NCI-H774 (cell line): ENCODE measurements at regions not wholly inside any gene's neighbourhood (a gene's known extent, or its start where the extent isn't known, plus 50 kb on each side); places are given as distances from the start of the nearest gene placed in this dataset.

Experiments
- DNase-seq: peaks from one replicate; lab custom pipeline; 2025; lab: John Stamatoyannopoulos, UW

- DNase-seq: no peak
Measured at GRCh38 chr2:198408171-198408570, 603.8 kb downstream of the PLCL1 start.

- DNase-seq: no peak
Measured at GRCh38 chr2:198405311-198405710, 600.9 kb downstream of the PLCL1 start.

GRCh38 chr2:198401644-198402043 is 597.3 kb downstream of the PLCL1 start:
- DNase-seq: no peak

GRCh38 chr2:198400999-198401398 is 596.6 kb downstream of the PLCL1 start:
- DNase-seq: no peak

- DNase-seq: no peak
Measured at GRCh38 chr2:198394208-198394607, 589.8 kb downstream of the PLCL1 start.

- no peak for DNase-seq
Measured at GRCh38 chr2:198390670-198391069, 586.3 kb downstream of the PLCL1 start.

- DNase-seq: no peak
Measured at GRCh38 chr2:198387677-198388076, 583.3 kb downstream of the PLCL1 start.

- no peak for DNase-seq
Measured at GRCh38 chr2:198385856-198386255, 581.5 kb downstream of the PLCL1 start.

GRCh38 chr2:198385326-198385725 is 580.9 kb downstream of the PLCL1 start:
- DNase-seq: no peak

GRCh38 chr2:198383392-198383791 is 579.0 kb downstream of the PLCL1 start:
- no peak for DNase-seq

GRCh38 chr2:198382811-198383210 is 578.4 kb downstream of the PLCL1 start:
- DNase-seq: no peak

- DNase-seq: no peak
Measured at GRCh38 chr2:198376677-198377076, 572.3 kb downstream of the PLCL1 start.

GRCh38 chr2:198375083-198375410 is 570.7 kb downstream of the PLCL1 start:
- DNase-seq: no peak

GRCh38 chr2:198374375-198375082 is 570.1 kb downstream of the PLCL1 start:
- peak; percentile 18 for DNase-seq

GRCh38 chr2:198371921-198372543 is 567.6 kb downstream of the PLCL1 start:
- no peak for DNase-seq

GRCh38 chr2:198371329-198371728 is 566.9 kb downstream of the PLCL1 start:
- no peak for DNase-seq

GRCh38 chr2:198368089-198368488 is 563.7 kb downstream of the PLCL1 start:
- DNase-seq: no peak

- DNase-seq: no peak
Measured at GRCh38 chr2:198362740-198363139, 558.3 kb downstream of the PLCL1 start.

- DNase-seq: no peak
Measured at GRCh38 chr2:198359308-198359707, 554.9 kb downstream of the PLCL1 start.

- DNase-seq: no peak
Measured at GRCh38 chr2:198356157-198356556, 551.8 kb downstream of the PLCL1 start.

GRCh38 chr2:198351647-198352046 is 547.3 kb downstream of the PLCL1 start:
- no peak for DNase-seq

- no peak for DNase-seq
Measured at GRCh38 chr2:198347946-198348345, 543.6 kb downstream of the PLCL1 start.

- no peak for DNase-seq
Measured at GRCh38 chr2:198347349-198347748, 543.0 kb downstream of the PLCL1 start.

GRCh38 chr2:198343471-198343870 is 539.1 kb downstream of the PLCL1 start:
- DNase-seq: no peak
